Endothelial cell (in vitro differentiated cells): ENCODE measurements at regions not wholly inside any gene's neighbourhood (a gene's known extent, or its start where the extent isn't known, plus 50 kb on each side); places are given as distances from the start of the nearest gene placed in this dataset.

Experiments
- DNase-seq: peaks from one replicate; pipeline ENCODE4 v3.0.0; 2021; ENCODE audit warnings: low spot score
- H3K27ac Mint-ChIP-seq: one replicate; pipeline ENCODE4 v1.8.0; 2021; ENCODE audit warnings: mixed read lengths, inconsistent platforms; ENCODE audit not compliant: unreplicated experiment
- H3K27me3 Mint-ChIP-seq: one replicate; pipeline ENCODE4 v1.8.0; 2021; ENCODE audit warnings: mild to moderate bottlenecking, moderate library complexity, mixed read lengths, inconsistent platforms; ENCODE audit not compliant: unreplicated experiment
- H3K36me3 Mint-ChIP-seq: one replicate; pipeline ENCODE4 v1.8.0; 2021; ENCODE audit warnings: mild to moderate bottlenecking, low read depth, mixed read lengths, inconsistent platforms; ENCODE audit not compliant: unreplicated experiment
- H3K4me1 Mint-ChIP-seq: one replicate; pipeline ENCODE4 v1.8.0; 2021; ENCODE audit warnings: mild to moderate bottlenecking, mixed read lengths, inconsistent platforms; ENCODE audit not compliant: unreplicated experiment
- H3K4me3 Mint-ChIP-seq: one replicate; pipeline ENCODE4 v1.8.0; 2021; ENCODE audit warnings: mild to moderate bottlenecking, mixed read lengths, inconsistent platforms; ENCODE audit not compliant: unreplicated experiment
- H3K9me3 Mint-ChIP-seq: one replicate; pipeline ENCODE4 v1.8.0; 2021; ENCODE audit warnings: mixed read lengths, inconsistent platforms; ENCODE audit not compliant: unreplicated experiment
- CTCF ChIP-seq: fragments of 200-600 bp; sonication (generic); IDR thresholded peaks from one replicate; pipeline ENCODE4 v1.5.0; 2021; ENCODE audit warnings: antibody characterized with exemption; ENCODE audit not compliant: unreplicated experiment

GRCh38 chr2:8170552-8171327 is 511.1 kb upstream of the ID2 start:
- TF ChIP-seq CTCF = no peak
- H3K9me3 Mint-ChIP-seq = no peaks in the 10 kb centered on the region
- H3K27me3 Mint-ChIP-seq = no peaks in the 10 kb centered on the region
- H3K27ac Mint-ChIP-seq = no peak overlapping the region
- no peak for DNase-seq
- no peaks in the 10 kb centered on the region for H3K4me1 Mint-ChIP-seq
- H3K4me3 Mint-ChIP-seq = no peak overlapping the region
- H3K36me3 Mint-ChIP-seq = no peaks in the 10 kb centered on the region

GRCh38 chr2:8171608-8172007 is 510.2 kb upstream of the ID2 start:
- DNase-seq = no peak
- no peaks in the 10 kb centered on the region for H3K27me3 Mint-ChIP-seq
- no peak overlapping the region for H3K4me3 Mint-ChIP-seq
- H3K36me3 Mint-ChIP-seq = no peaks in the 10 kb centered on the region
- no peak overlapping the region for H3K27ac Mint-ChIP-seq
- no peaks in the 10 kb centered on the region for H3K4me1 Mint-ChIP-seq
- no peak for TF ChIP-seq CTCF
- H3K9me3 Mint-ChIP-seq = no peaks in the 10 kb centered on the region

- DNase-seq = no peak
- no peaks in the 10 kb centered on the region for H3K27me3 Mint-ChIP-seq
- no peaks in the 10 kb centered on the region for H3K4me1 Mint-ChIP-seq
- no peaks in the 10 kb centered on the region for H3K36me3 Mint-ChIP-seq
- H3K9me3 Mint-ChIP-seq = no peaks in the 10 kb centered on the region
- H3K27ac Mint-ChIP-seq = no peak overlapping the region
- no peak for TF ChIP-seq CTCF
- H3K4me3 Mint-ChIP-seq = no peak overlapping the region
Measured at GRCh38 chr2:8172661-8173060, 509.2 kb upstream of the ID2 start.

- DNase-seq = no peak
Measured at GRCh38 chr2:8174641-8175257, 507.1 kb upstream of the ID2 start.

More at GRCh38 chr2:8174641-8175257, 507.1 kb upstream of the ID2 start:
- Mint-ChIP-seq H3K27ac (no peak overlapping the region), H3K4me3 (no peak overlapping the region), H3K4me1 (no peaks in the 10 kb centered on the region), H3K36me3 (no peaks in the 10 kb centered on the region), H3K9me3 (no peaks in the 10 kb centered on the region), H3K27me3 (no peaks in the 10 kb centered on the region)
- no peak for TF ChIP-seq CTCF
